ENCODE measurements at regions not wholly inside any gene's neighbourhood (a gene's known extent, or its start where the extent isn't known, plus 50 kb on each side); places are given as distances from the start of the nearest gene placed in this dataset.

DNA sequence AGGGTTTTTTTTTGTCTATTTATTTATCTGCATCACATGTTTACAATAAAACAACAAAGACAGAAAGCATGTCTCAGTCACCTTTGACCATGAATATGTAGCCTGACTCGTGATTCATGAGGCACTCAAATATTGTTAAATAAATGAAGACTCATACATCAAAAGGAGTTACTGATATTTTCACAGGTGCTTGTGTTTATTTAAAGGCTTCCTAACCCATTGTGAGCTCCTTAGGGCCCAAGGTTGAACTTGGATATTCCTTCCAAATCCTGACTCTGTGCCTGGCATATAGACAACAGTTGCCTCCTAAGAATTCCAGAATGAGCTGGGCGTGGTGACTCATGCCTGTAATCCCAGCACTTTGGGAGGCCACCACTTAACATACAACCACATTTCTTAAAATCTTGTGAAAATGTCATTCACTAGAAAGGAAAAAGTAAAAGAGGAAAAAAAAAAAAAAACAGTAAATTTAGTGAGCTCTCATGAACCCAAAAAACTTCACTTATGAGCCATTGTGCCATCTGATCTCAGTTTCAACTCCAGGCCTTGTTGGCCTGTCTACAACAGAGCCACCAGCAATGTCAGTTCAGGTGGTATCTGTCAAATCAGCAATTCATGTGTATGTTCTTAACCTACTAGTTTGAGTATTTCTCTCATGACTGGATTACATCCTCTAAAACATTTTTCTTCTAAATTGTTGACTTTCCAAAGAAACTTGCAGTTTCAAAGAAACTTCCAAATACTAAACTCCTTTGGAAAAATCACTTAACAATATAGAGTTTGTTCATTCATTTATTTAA, 162.7 kb upstream of the MARCKS start:
- Histone ChIP-seq H3K9me3 (no peaks in the 10 kb centered on the region), H3K4me1 (peaks cover 0 to 14% (median 0%) of the 10 kb centered on the region in 3 donors), H3K27me3 (no peaks in the 10 kb centered on the region), H3K36me3 (no peaks in the 10 kb centered on the region), H3K4me3 (no peak overlapping the region), H3K27ac (peak overlapping the region in 2 of 4 donors; percentile 1 to 53)
- TF ChIP-seq, protein P1, sequence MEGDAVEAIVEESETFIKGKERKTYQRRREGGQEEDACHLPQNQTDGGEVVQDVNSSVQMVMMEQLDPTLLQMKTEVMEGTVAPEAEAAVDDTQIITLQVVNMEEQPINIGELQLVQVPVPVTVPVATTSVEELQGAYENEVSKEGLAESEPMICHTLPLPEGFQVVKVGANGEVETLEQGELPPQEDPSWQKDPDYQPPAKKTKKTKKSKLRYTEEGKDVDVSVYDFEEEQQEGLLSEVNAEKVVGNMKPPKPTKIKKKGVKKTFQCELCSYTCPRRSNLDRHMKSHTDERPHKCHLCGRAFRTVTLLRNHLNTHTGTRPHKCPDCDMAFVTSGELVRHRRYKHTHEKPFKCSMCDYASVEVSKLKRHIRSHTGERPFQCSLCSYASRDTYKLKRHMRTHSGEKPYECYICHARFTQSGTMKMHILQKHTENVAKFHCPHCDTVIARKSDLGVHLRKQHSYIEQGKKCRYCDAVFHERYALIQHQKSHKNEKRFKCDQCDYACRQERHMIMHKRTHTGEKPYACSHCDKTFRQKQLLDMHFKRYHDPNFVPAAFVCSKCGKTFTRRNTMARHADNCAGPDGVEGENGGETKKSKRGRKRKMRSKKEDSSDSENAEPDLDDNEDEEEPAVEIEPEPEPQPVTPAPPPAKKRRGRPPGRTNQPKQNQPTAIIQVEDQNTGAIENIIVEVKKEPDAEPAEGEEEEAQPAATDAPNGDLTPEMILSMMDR (IDR thresholded peaks at IDR 0.05) = no peak
- TF ChIP-seq POLR2A (IDR thresholded peaks at IDR 0.05) = no peak
- intact Hi-C loops (cut with DNase I) = no loop called here
- no peak for DNase-seq
- 36 to 46% methylated on average over 2 of the region's 2 CpGs for WGBS, 2 donors

DNA sequence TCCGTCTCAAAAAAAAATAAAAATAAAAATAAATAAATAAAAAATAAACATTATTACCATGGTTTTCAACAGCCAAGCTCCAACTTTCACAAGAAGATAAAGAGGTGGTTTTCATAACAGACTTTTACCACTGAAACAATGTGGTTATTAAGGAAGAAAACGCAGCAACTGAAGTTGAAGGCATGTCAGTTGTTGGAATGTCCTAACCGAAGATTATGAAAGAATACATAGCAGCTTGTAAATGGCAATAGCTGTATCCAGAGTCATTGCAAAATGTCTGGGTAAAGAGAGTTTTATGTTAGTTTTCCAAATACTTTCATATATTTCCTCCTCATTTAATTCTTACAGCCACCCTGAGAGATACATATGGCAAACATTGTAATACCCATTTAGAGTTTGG, 161.6 kb upstream of the MARCKS start:
- intact Hi-C loops (cut with DNase I) = no loop called here
- Histone ChIP-seq H3K27ac (no peak overlapping the region), H3K4me3 (no peak overlapping the region), H3K9me3 (no peaks in the 10 kb centered on the region), H3K27me3 (no peaks in the 10 kb centered on the region), H3K4me1 (peaks cover 0 to 11% (median 0%) of the 10 kb centered on the region in 3 donors), H3K36me3 (no peaks in the 10 kb centered on the region)
- no peak for DNase-seq
- TF ChIP-seq POLR2A (IDR thresholded peaks at IDR 0.05) = no peak
- TF ChIP-seq, protein P1 (IDR thresholded peaks at IDR 0.05) = no peak
- 64% methylated on average over 3 of the region's 3 CpGs for WGBS, 2 donors

DNA sequence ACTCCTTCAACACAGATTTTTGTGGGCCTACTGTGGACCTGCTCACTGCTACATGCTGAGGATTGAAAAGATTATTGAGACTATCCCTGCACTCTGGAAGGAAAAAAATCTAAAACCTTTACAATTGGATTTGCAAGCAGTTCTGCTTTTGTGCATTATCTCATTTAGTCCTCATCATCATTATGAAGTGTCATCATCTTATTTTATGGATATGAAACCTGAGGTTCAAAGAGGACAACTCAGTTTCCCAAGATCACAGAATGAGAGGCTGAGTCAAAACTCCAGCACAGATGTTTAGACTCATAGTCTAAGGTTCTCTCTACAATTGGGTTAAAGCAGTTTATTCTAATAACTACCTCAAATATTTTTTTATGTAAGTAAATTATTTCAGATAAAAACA, 160.2 kb upstream of the MARCKS start:
- TF ChIP-seq, protein P1 (IDR thresholded peaks at IDR 0.05) = no peak
- no peak for TF ChIP-seq POLR2A (IDR thresholded peaks at IDR 0.05)
- Histone ChIP-seq H3K4me1 (peaks cover 0 to 10% (median 0%) of the 10 kb centered on the region in 3 donors), H3K27ac (no peak overlapping the region), H3K27me3 (no peaks in the 10 kb centered on the region), H3K36me3 (no peaks in the 10 kb centered on the region), H3K9me3 (no peaks in the 10 kb centered on the region), H3K4me3 (no peak overlapping the region)
- no peak for DNase-seq
- intact Hi-C loops (cut with DNase I) = no loop called here

DNA sequence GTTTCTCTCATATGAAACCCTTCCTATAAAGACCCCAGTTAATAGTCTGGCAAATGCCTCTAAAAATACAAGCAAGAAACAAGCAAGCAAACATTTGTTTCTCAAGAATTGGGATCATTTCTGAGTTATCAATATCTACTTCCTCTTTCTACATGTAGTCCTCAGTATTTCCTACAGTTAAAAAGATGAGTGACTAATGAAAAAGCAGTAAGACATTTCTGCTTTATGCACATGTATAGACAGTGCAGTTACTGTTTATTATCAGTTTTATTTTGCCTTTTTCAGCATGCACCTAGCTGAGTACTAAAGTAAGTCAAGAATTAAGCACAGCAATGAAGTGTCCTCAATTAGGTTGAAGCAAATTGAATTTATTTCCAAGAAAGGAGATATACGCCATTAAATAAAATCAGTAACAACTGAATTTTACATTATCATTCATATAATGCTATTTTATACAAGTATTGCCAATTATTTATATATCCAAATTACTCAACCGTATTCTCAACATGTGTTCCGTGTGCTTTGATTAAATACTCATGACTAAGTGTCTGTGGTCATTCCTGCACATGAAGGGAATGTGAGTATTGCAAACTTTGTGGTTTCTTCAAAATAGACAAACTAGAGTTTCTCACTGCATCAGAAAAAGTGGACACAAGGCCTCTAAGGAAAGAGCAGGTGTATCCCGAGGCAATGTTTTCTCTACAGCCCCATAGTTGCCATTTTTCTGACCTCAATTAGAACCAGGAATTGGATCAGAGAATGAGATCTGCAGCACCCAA, 159.3 kb upstream of the MARCKS start:
- TF ChIP-seq, protein P1 (IDR thresholded peaks at IDR 0.05) = no peak
- no peak for TF ChIP-seq POLR2A (IDR thresholded peaks at IDR 0.05)
- no peak overlapping the region for H3K27ac ChIP-seq

DNA sequence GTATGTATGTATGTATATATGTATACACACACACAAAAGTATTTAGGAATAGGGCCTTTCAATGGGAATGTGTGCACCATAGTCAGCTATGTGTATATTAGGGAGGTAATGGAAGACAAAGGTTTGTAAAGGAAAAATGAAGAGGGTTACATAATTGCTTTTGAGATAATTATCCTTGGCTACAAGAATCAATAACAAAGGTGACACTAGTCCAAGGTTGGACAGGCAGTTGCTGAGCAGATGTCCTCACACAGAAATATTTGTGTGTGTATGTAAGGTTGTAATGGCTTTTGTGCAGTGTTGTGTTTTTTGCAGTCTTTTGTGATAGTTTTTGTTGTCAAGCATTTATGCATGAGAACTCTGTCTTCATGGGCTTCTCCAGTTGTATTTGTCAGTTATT, 157.9 kb upstream of the MARCKS start:
- H3K9me3 ChIP-seq = no peaks in the 10 kb centered on the region
- H3K36me3 ChIP-seq = no peaks in the 10 kb centered on the region
- intact Hi-C loops (cut with DNase I) = no loop called here
- no peaks in the 10 kb centered on the region for H3K27me3 ChIP-seq
- no peak overlapping the region for H3K27ac ChIP-seq
- H3K4me1 ChIP-seq = peaks cover 0 to 5% (median 0%) of the 10 kb centered on the region in 3 donors
- no peak for DNase-seq
- no peak overlapping the region for H3K4me3 ChIP-seq
- TF ChIP-seq, protein P1 (IDR thresholded peaks at IDR 0.05) = no peak

More for the DNA sequence above, 159.3 kb upstream of the MARCKS start:
- Histone ChIP-seq H3K27me3 (no peaks in the 10 kb centered on the region), H3K4me1 (peaks cover 0 to 10% (median 0%) of the 10 kb centered on the region in 3 donors), H3K4me3 (no peak overlapping the region), H3K9me3 (no peaks in the 10 kb centered on the region), H3K36me3 (no peaks in the 10 kb centered on the region)
- DNase-seq = no peak
- intact Hi-C loops (cut with DNase I) = no loop called here
- WGBS, 2 donors = 67 to 70% methylated on average over 4 of the region's 4 CpGs

Data from esophagus squamous epithelium (tissue), 5 donors.